Right lung (tissue), 2 donors: ENCODE measurements at regions not wholly inside any gene's neighbourhood (a gene's known extent, or its start where the extent isn't known, plus 50 kb on each side); places are given as distances from the start of the nearest gene placed in this dataset.

Source experiments
- DNase-seq, 2 donors: peaks; one replicate each; pipeline ENCODE4 v3.0.0-alpha.2; 2013

GRCh38 chr3:59653405-59654122, 603.7 kb upstream of the CFAP20DC start:
- no peak for DNase-seq

GRCh38 chr3:59644479-59645402, 594.9 kb upstream of the CFAP20DC start:
- DNase-seq: no peak

- peak in 1 of 2 donors; percentile 28 for DNase-seq
These were observed 591.5 kb upstream of the CFAP20DC start for GRCh38 chr3:59641169-59641899.

GRCh38 chr3:59632760-59633573, 583.1 kb upstream of the CFAP20DC start:
- peak; percentile 57 to 59 for DNase-seq

GRCh38 chr3:59631482-59631881, 581.7 kb upstream of the CFAP20DC start:
- DNase-seq: no peak

- DNase-seq: no peak
These were observed 571.2 kb upstream of the CFAP20DC start for GRCh38 chr3:59621037-59621436.

GRCh38 chr3:59620325-59620724, 570.5 kb upstream of the CFAP20DC start:
- DNase-seq: no peak

- DNase-seq: no peak
These were observed 562.6 kb upstream of the CFAP20DC start for GRCh38 chr3:59612444-59612715.

- DNase-seq: no peak
These were observed 562.0 kb upstream of the CFAP20DC start for GRCh38 chr3:59611649-59612443.

- peak; percentile 76 for DNase-seq
These were observed 560.0 kb upstream of the CFAP20DC start for GRCh38 chr3:59609657-59610348.

GRCh38 chr3:59608356-59608755, 558.5 kb upstream of the CFAP20DC start:
- no peak for DNase-seq

GRCh38 chr3:59607656-59608055, 557.8 kb upstream of the CFAP20DC start:
- peak in 1 of 2 donors; percentile 14 for DNase-seq

GRCh38 chr3:59606638-59607266, 556.9 kb upstream of the CFAP20DC start:
- no peak for DNase-seq

- DNase-seq: no peak
These were observed 556.2 kb upstream of the CFAP20DC start for GRCh38 chr3:59605944-59606534.

GRCh38 chr3:59605318-59605717, 555.5 kb upstream of the CFAP20DC start:
- no peak for DNase-seq

GRCh38 chr3:59601486-59601885, 551.7 kb upstream of the CFAP20DC start:
- no peak for DNase-seq

GRCh38 chr3:59600631-59601030, 550.8 kb upstream of the CFAP20DC start:
- DNase-seq: no peak

- DNase-seq: no peak
These were observed 546.9 kb upstream of the CFAP20DC start for GRCh38 chr3:59596741-59597140.

- DNase-seq: no peak
These were observed 546.0 kb upstream of the CFAP20DC start for GRCh38 chr3:59595830-59596229.
